ENCODE measurements at regions not wholly inside any gene's neighbourhood (a gene's known extent, or its start where the extent isn't known, plus 50 kb on each side); places are given as distances from the start of the nearest gene placed in this dataset.

DNA sequence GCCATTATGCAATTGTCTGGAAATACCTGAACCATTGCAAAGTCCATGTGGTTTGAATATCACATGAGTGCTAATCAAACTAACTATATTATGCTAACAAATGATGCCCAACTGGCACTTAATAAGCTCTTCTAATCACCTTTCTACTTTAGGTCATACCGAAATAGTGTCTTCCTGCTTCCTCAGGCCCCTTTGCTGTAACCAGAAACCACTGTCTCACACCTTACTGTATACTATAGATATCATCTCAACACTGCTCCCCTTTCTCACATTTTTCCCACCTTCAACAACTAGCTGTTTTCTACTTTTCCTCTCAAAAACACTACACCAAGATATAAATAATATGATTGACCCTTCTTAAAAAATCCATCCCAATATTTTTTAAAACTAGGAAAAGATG is 633.9 kb downstream of the BCL11A start:
- no peak for TF ChIP-seq POLR2A (IDR thresholded peaks at IDR 0.05; ENCODE audit: low read length)
- TF ChIP-seq GATA1 (IDR thresholded peaks at IDR 0.05; ENCODE audit: low read depth, low read length) = no peak
